SK-N-SH (cell line): ENCODE measurements at regions not wholly inside any gene's neighbourhood (a gene's known extent, or its start where the extent isn't known, plus 50 kb on each side); places are given as distances from the start of the nearest gene placed in this dataset.

Experiments
- CTCF ChIA-PET: fragments of 300-600, 350-600 bp; formaldehyde crosslinking; extraction: SDS; loops from one replicate; lab custom pipeline; 2021; lab: Yijun Ruan, JAX
- POLR2A ChIA-PET: fragments of 350-600 bp; sonication (Branson Sonifier 250); formaldehyde crosslinking; extraction: SDS; loops from one replicate; lab custom pipeline; 2020; ENCODE audit warnings: antibody characterized with exemption, inconsistent platforms; lab: Yijun Ruan, JAX
- DNase-seq: peaks from one replicate; pipeline ENCODE4 v3.0.0; 2012
- H2AFZ ChIP-seq: fragments of 200-600 bp; sonication (generic); 2 replicates; pipeline ENCODE4 v1.8.1; 2016; ENCODE audit warnings: antibody characterized with exemption, mild to moderate bottlenecking, low read depth
- H3F3A ChIP-seq: fragments of 200-600 bp; sonication (generic); replicated peaks from 2 replicates; pipeline ENCODE3; 2016; ENCODE audit warnings: antibody characterized with exemption, mild to moderate bottlenecking; ENCODE audit not compliant: insufficient read depth
- H3K27ac ChIP-seq, 2 experiments: fragments of 200-500 bp in 1 of 2; fragments of 200-600 bp in 1 of 2; sonication (Bioruptor generic) in 1 of 2; sonication (generic), shearing (Covaris generic) in 1 of 2; 2 replicates each; pipeline versions ENCODE4 v1.5.1 to v1.6.1; 2014 to 2016; ENCODE audit warnings: low read depth in 2 of 2, inconsistent platforms in 1 of 2, low read length in 1 of 2, mild to moderate bottlenecking in 1 of 2, mixed read lengths in 1 of 2
- H3K27me3 ChIP-seq: fragments of 200-600 bp; sonication (generic), shearing (Covaris generic); 2 replicates; pipeline ENCODE4 v1.6.1; 2016; ENCODE audit warnings: mixed run types; ENCODE audit not compliant: insufficient read depth
- H3K36me3 ChIP-seq, 2 experiments: fragments of 200-500 bp in 1 of 2; fragments of 200-600 bp in 1 of 2; sonication (Bioruptor generic) in 1 of 2; sonication (generic) in 1 of 2; replicated peaks in 1 of 2; 2 replicates each; pipeline versions ENCODE3 to v1.5.1; 2014 to 2016; ENCODE audit warnings: low read length in 1 of 2, mild to moderate bottlenecking in 1 of 2; ENCODE audit not compliant: insufficient read depth in 2 of 2, control insufficient read depth in 1 of 2
- H3K4me1 ChIP-seq, 2 experiments: fragments of 200-500 bp in 1 of 2; fragments of 200-600 bp in 1 of 2; sonication (Bioruptor generic) in 1 of 2; sonication (generic), shearing (Covaris generic) in 1 of 2; 2 replicates each; pipeline versions ENCODE4 v1.5.1 to v1.6.1; 2014 to 2016; ENCODE audit warnings: low read depth in 1 of 2, low read length in 1 of 2, mixed run types in 1 of 2; ENCODE audit not compliant: insufficient read depth in 2 of 2, control insufficient read depth in 1 of 2
- H3K4me2 ChIP-seq: fragments of 200-600 bp; sonication (generic), shearing (Covaris generic); 2 replicates; pipeline ENCODE4 v1.6.1; 2017; ENCODE audit warnings: mixed run types
- H3K4me3 ChIP-seq, 2 experiments: fragments of 200-500 bp in 1 of 2; fragments of 200-600 bp in 1 of 2; sonication (Bioruptor generic) in 1 of 2; sonication (generic), shearing (Covaris generic) in 1 of 2; 2 replicates each; pipeline versions ENCODE4 v1.5.1 to v1.8.1; 2014 to 2016; ENCODE audit warnings: low read depth in 2 of 2, inconsistent platforms in 1 of 2, low read length in 1 of 2, mild to moderate bottlenecking in 1 of 2, mixed read lengths in 1 of 2, moderate library complexity in 1 of 2
- H3K79me2 ChIP-seq: fragments of 200-600 bp; sonication (generic); 2 replicates; pipeline ENCODE4 v1.8.1; 2017; ENCODE audit warnings: mild to moderate bottlenecking; ENCODE audit not compliant: insufficient read depth
- H3K9ac ChIP-seq: fragments of 200-600 bp; sonication (generic); 2 replicates; pipeline ENCODE4 v1.6.1; 2017; ENCODE audit warnings: mixed run types
- H3K9me2 ChIP-seq: fragments of 200-600 bp; sonication (generic); 2 replicates; pipeline ENCODE4 v1.6.1; 2017; ENCODE audit warnings: mixed run types
- H3K9me3 ChIP-seq: fragments of 200-600 bp; sonication (generic); 2 replicates; pipeline ENCODE4 v1.6.1; 2017; ENCODE audit warnings: mixed run types, mild to moderate bottlenecking, moderate library complexity
- H4K20me1 ChIP-seq: fragments of 200-600 bp; sonication (generic); 2 replicates; pipeline ENCODE4 v1.6.1; 2017; ENCODE audit warnings: mild to moderate bottlenecking, mixed run types; ENCODE audit not compliant: insufficient read depth
- ELF1 ChIP-seq: IDR thresholded peaks from 2 replicates; pipeline ENCODE4 v1.4.0; 2012
- EP300 ChIP-seq, 2 experiments: IDR thresholded peaks; 2 replicates each; pipeline versions ENCODE4 v1.4.0 to v1.6.1; 2012; ENCODE audit warnings: borderline replicate concordance in 1 of 2, low read depth in 1 of 2, low read length in 1 of 2
- EZH2phosphoT487 ChIP-seq: fragments of 200-600 bp; sonication (generic); IDR thresholded peaks from 2 replicates; pipeline ENCODE4 v1.6.1; 2017; ENCODE audit warnings: low read depth, mixed run types, mild to moderate bottlenecking, antibody characterized with exemption, moderate library complexity, borderline replicate concordance
- IRF3 ChIP-seq: fragments of 150-350 bp; IDR thresholded peaks from 2 replicates; pipeline ENCODE4 v1.6.1; 2016; ENCODE audit warnings: mild to moderate bottlenecking, low read depth, low read length
- MAX ChIP-seq: IDR thresholded peaks from 2 replicates; pipeline ENCODE4 v1.4.0; 2012; ENCODE audit warnings: low read depth
- MXI1 ChIP-seq: IDR thresholded peaks from 2 replicates; pipeline ENCODE4 v1.6.1; 2012; ENCODE audit warnings: mild to moderate bottlenecking, low read depth, low read length, improper control_type of control experiment
- NRF1 ChIP-seq: IDR thresholded peaks from 2 replicates; pipeline ENCODE4 v1.6.1; 2012; ENCODE audit warnings: low read depth, mild to moderate bottlenecking, low read length
- POLR2AphosphoS5 ChIP-seq: IDR thresholded peaks from 2 replicates; pipeline ENCODE4 v1.6.1; 2012; ENCODE audit warnings: low read depth, low read length
- RAD21 ChIP-seq: IDR thresholded peaks from 2 replicates; pipeline ENCODE4 v1.6.1; 2012; ENCODE audit warnings: mild to moderate bottlenecking, low read length
- RXRA ChIP-seq: IDR thresholded peaks from 2 replicates; pipeline ENCODE4 v1.4.0; 2012; ENCODE audit warnings: low read depth, mild to moderate bottlenecking, borderline replicate concordance
- SIN3A ChIP-seq: IDR thresholded peaks from 2 replicates; pipeline ENCODE4 v1.6.1; 2012; ENCODE audit warnings: low read depth, mild to moderate bottlenecking, low read length, moderate library complexity, borderline replicate concordance
- TEAD4 ChIP-seq: IDR thresholded peaks from 2 replicates; pipeline ENCODE4 v1.4.0; 2012; ENCODE audit warnings: mild to moderate bottlenecking, borderline replicate concordance; ENCODE audit not compliant: insufficient read depth
- WGBS: methylation state at CpG from one replicate; pipeline ENCODE4 v1.1.6; 2017; ENCODE audit warnings: low lambda C conversion rate; 5-methylcytosine and 5-hydroxymethylcytosine counted together
- TF ChIP-seq, protein P1 (sequence below): fragments of 200-600 bp; sonication (generic); IDR thresholded peaks from 2 replicates; pipeline ENCODE4 v1.6.1; 2017; ENCODE audit warnings: antibody characterized with exemption, mild to moderate bottlenecking, moderate library complexity

DNA sequence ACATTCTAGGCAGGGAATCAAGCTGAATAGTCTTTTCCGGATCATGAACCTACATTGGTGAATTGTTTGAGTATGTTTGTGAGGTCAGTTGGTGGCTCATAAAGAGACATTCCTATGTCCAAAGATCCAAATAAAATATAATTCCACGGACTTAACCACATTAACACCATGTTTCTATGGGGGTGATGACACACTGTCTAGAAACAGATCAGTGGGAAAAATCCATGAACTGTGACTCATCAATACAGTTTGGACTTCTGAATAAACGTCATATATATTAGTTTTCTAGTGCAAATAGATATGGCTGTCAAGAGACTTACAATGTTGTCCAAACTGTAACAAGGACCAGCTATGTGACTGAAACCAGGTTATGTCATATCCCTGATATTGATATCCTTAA is 509.9 kb upstream of the TYRP1 start:
- H3K4me3 ChIP-seq: no peak overlapping the region
- no peak overlapping the region for H3K9ac ChIP-seq
- no peak for DNase-seq
- no peaks in the 10 kb centered on the region for H3F3A ChIP-seq
- no peaks in the 10 kb centered on the region for H3K36me3 ChIP-seq
- no peak for TF ChIP-seq POLR2AphosphoS5
- no peak for TF ChIP-seq TEAD4
- TF ChIP-seq MXI1: no peak
- no peaks in the 10 kb centered on the region for H3K27me3 ChIP-seq
- H3K79me2 ChIP-seq: no peaks in the 10 kb centered on the region
- no peaks in the 10 kb centered on the region for H4K20me1 ChIP-seq
- no peaks in the 10 kb centered on the region for H3K9me2 ChIP-seq
- H3K9me3 ChIP-seq: no peaks in the 10 kb centered on the region
- no peak overlapping the region for H3K4me2 ChIP-seq
- POLR2A ChIA-PET: no interaction called here
- H3K4me1 ChIP-seq: no peaks in the 10 kb centered on the region
- no peak overlapping the region for H3K27ac ChIP-seq
- no peak overlapping the region for H2AFZ ChIP-seq
- CTCF ChIA-PET: no interaction called here
- whole genome bisulfite sequencing: 25% methylated on average over 3 of the region's 3 CpGs

GRCh38 chr9:12185856-12186255 is 507.3 kb upstream of the TYRP1 start:
- Histone ChIP-seq H3K4me2 (no peak overlapping the region), H3K9me3 (no peaks in the 10 kb centered on the region), H3K27ac (no peak overlapping the region), H3K4me3 (no peak overlapping the region), H3K9ac (no peak overlapping the region), H3K9me2 (no peaks in the 10 kb centered on the region), H3F3A (no peaks in the 10 kb centered on the region), H3K36me3 (no peaks in the 10 kb centered on the region), H3K79me2 (no peaks in the 10 kb centered on the region), H4K20me1 (no peaks in the 10 kb centered on the region), H3K27me3 (no peaks in the 10 kb centered on the region), H2AFZ (no peak overlapping the region), H3K4me1 (no peaks in the 10 kb centered on the region)
- DNase-seq: no peak
- WGBS: 3% methylated on average over 6 of the region's 6 CpGs
- POLR2A ChIA-PET: no interaction called here
- CTCF ChIA-PET: no interaction called here
- no peak for TF ChIP-seq ELF1
- TF ChIP-seq, protein P1, sequence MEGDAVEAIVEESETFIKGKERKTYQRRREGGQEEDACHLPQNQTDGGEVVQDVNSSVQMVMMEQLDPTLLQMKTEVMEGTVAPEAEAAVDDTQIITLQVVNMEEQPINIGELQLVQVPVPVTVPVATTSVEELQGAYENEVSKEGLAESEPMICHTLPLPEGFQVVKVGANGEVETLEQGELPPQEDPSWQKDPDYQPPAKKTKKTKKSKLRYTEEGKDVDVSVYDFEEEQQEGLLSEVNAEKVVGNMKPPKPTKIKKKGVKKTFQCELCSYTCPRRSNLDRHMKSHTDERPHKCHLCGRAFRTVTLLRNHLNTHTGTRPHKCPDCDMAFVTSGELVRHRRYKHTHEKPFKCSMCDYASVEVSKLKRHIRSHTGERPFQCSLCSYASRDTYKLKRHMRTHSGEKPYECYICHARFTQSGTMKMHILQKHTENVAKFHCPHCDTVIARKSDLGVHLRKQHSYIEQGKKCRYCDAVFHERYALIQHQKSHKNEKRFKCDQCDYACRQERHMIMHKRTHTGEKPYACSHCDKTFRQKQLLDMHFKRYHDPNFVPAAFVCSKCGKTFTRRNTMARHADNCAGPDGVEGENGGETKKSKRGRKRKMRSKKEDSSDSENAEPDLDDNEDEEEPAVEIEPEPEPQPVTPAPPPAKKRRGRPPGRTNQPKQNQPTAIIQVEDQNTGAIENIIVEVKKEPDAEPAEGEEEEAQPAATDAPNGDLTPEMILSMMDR: no peak
- no peak for TF ChIP-seq NRF1
- TF ChIP-seq RXRA: no peak
- TF ChIP-seq MAX: no peak
- no peak for TF ChIP-seq RAD21
- TF ChIP-seq IRF3: no peak
- TF ChIP-seq SIN3A: no peak
- no peak for TF ChIP-seq EZH2phosphoT487
- no peak for TF ChIP-seq EP300 (IDR thresholded peaks at IDR 0.05; ENCODE audit: borderline replicate concordance in 1 of 2, low read depth in 1 of 2, low read length in 1 of 2)
